HAP-1 (cell line): ENCODE measurements at regions not wholly inside any gene's neighbourhood (a gene's known extent, or its start where the extent isn't known, plus 50 kb on each side); places are given as distances from the start of the nearest gene placed in this dataset.
"Not testable (repeated sequence)": the region's sequence is repeated elsewhere in the genome, so short reads cannot be mapped to it uniquely, and the experiment has no call there.

Source experiments
- DNase-seq, 2 experiments: peaks; one replicate each; pipeline ENCODE4 v3.0.0-alpha.2; 2016 to 2020; ENCODE audit warnings: low spot score in 2 of 2
- H3K27me3 ChIP-seq: fragments of 250-450 bp; sonication (Bioruptor Pico); 2 replicates; pipeline ENCODE4 v1.5.1; 2020; ENCODE audit warnings: low read depth, mild to moderate bottlenecking, moderate library complexity
- H3K36me3 ChIP-seq: fragments of 250-450 bp; sonication (Bioruptor Pico); replicated peaks from 2 replicates; pipeline ENCODE4 v1.5.1; 2020; ENCODE audit warnings: mild to moderate bottlenecking
- H3K4me1 ChIP-seq: fragments of 250-450 bp; sonication (Bioruptor Pico); 2 replicates; pipeline ENCODE4 v1.5.1; 2020; ENCODE audit warnings: mild to moderate bottlenecking
- H3K4me3 ChIP-seq: fragments of 250-450 bp; sonication (Bioruptor Pico); 2 replicates; pipeline ENCODE4 v1.5.1; 2020; ENCODE audit warnings: mild to moderate bottlenecking, moderate library complexity
- H3K9me3 ChIP-seq: fragments of 250-450 bp; sonication (Bioruptor Pico); 2 replicates; pipeline ENCODE4 v1.5.1; 2020; ENCODE audit warnings: mild to moderate bottlenecking, moderate library complexity
- in situ Hi-C: fragments of 300-500 bp; cut with MboI; formaldehyde crosslinking; loops from 3 replicates; pipeline ENCODE4 v1.14.3; 2020; ENCODE audit warnings: low sequenced_read_pairs, inconsistent platforms, mixed read lengths

GRCh38 chr19:29873801-29874575, 62.2 kb downstream of the CCNE1 start:
- peaks cover 10% of the 10 kb centered on the region for H3K4me1 ChIP-seq
- H3K9me3 ChIP-seq = no peaks in the 10 kb centered on the region
- DNase-seq = peak in 1 of 2 experiments; percentile 17
- H3K36me3 ChIP-seq = no peaks in the 10 kb centered on the region
- H3K4me3 ChIP-seq = peak overlapping the region; percentile 32
- in situ Hi-C loops = loop anchor here (5.0 to 10.0 kb wide), 2 partner anchors 142 to 259 kb away; no protein-coding TSS in a partner anchor
- H3K27me3 ChIP-seq = no peaks in the 10 kb centered on the region

GRCh38 chr19:29875931-29876330, 64.1 kb downstream of the CCNE1 start:
- Histone ChIP-seq H3K27me3 (no peaks in the 10 kb centered on the region), H3K4me1 (peaks cover 10% of the 10 kb centered on the region), H3K36me3 (no peaks in the 10 kb centered on the region), H3K4me3 (no peak overlapping the region), H3K9me3 (no peaks in the 10 kb centered on the region)
- DNase-seq = no peak
- in situ Hi-C loops = loop anchor here (10.0 kb wide), 1 partner anchor 261 kb away; no protein-coding TSS in a partner anchor

GRCh38 chr19:29876414-29876813, 64.6 kb downstream of the CCNE1 start:
- in situ Hi-C loops = loop anchor here (10.0 kb wide), 1 partner anchor 262 kb away; no protein-coding TSS in a partner anchor
- Histone ChIP-seq H3K9me3 (no peaks in the 10 kb centered on the region), H3K4me1 (peaks cover 9% of the 10 kb centered on the region), H3K36me3 (no peaks in the 10 kb centered on the region), H3K4me3 (no peak overlapping the region), H3K27me3 (no peaks in the 10 kb centered on the region)
- no peak for DNase-seq

GRCh38 chr19:29876908-29877307, 65.1 kb downstream of the CCNE1 start:
- not testable (repeated sequence) for H3K9me3 ChIP-seq, H3K27me3 ChIP-seq, H3K4me1 ChIP-seq, H3K36me3 ChIP-seq, DNase-seq, H3K4me3 ChIP-seq
- in situ Hi-C loops = loop anchor here (10.0 kb wide), 1 partner anchor 262 kb away; no protein-coding TSS in a partner anchor

- H3K27me3 ChIP-seq = no peaks in the 10 kb centered on the region
- H3K4me1 ChIP-seq = no peaks in the 10 kb centered on the region
- DNase-seq = peak in 1 of 2 experiments; percentile 49
- H3K9me3 ChIP-seq = no peaks in the 10 kb centered on the region
- H3K36me3 ChIP-seq = no peaks in the 10 kb centered on the region
- H3K4me3 ChIP-seq = no peak overlapping the region
- in situ Hi-C loops = loop anchor here (10.0 kb wide), 1 partner anchor 264 kb away; no protein-coding TSS in a partner anchor
Measured at GRCh38 chr19:29878973-29879654, 62.9 kb upstream of the URI1 start.

GRCh38 chr19:29879655-29879974, 62.4 kb upstream of the URI1 start:
- Histone ChIP-seq H3K4me1 (no peaks in the 10 kb centered on the region), H3K4me3 (no peak overlapping the region), H3K27me3 (no peaks in the 10 kb centered on the region), H3K36me3 (no peaks in the 10 kb centered on the region), H3K9me3 (no peaks in the 10 kb centered on the region)
- no peak for DNase-seq
- in situ Hi-C loops = loop anchor here (10.0 kb wide), 1 partner anchor 265 kb away; no protein-coding TSS in a partner anchor

- Histone ChIP-seq H3K36me3 (no peaks in the 10 kb centered on the region), H3K4me3 (no peak overlapping the region), H3K9me3 (no peaks in the 10 kb centered on the region), H3K4me1 (no peaks in the 10 kb centered on the region), H3K27me3 (no peaks in the 10 kb centered on the region)
- in situ Hi-C loops = no loop called here
- DNase-seq = no peak
Measured at GRCh38 chr19:29880498-29881081, 61.4 kb upstream of the URI1 start.

GRCh38 chr19:29881386-29881785, 60.7 kb upstream of the URI1 start:
- no peaks in the 10 kb centered on the region for H3K9me3 ChIP-seq
- no peaks in the 10 kb centered on the region for H3K4me1 ChIP-seq
- H3K27me3 ChIP-seq = no peaks in the 10 kb centered on the region
- no peak for DNase-seq
- in situ Hi-C loops = no loop called here
- no peak overlapping the region for H3K4me3 ChIP-seq
- H3K36me3 ChIP-seq = no peaks in the 10 kb centered on the region

- H3K27me3 ChIP-seq = no peaks in the 10 kb centered on the region
- no peaks in the 10 kb centered on the region for H3K9me3 ChIP-seq
- H3K4me1 ChIP-seq = no peaks in the 10 kb centered on the region
- H3K4me3 ChIP-seq = no peak overlapping the region
- no peak for DNase-seq
- in situ Hi-C loops = no loop called here
- no peaks in the 10 kb centered on the region for H3K36me3 ChIP-seq
Measured at GRCh38 chr19:29882719-29883105, 59.3 kb upstream of the URI1 start.

- no peaks in the 10 kb centered on the region for H3K27me3 ChIP-seq
- in situ Hi-C loops = no loop called here
- no peak for DNase-seq
- H3K9me3 ChIP-seq = no peaks in the 10 kb centered on the region
- no peak overlapping the region for H3K4me3 ChIP-seq
- H3K36me3 ChIP-seq = no peaks in the 10 kb centered on the region
- no peaks in the 10 kb centered on the region for H3K4me1 ChIP-seq
Measured at GRCh38 chr19:29884044-29884443, 58.0 kb upstream of the URI1 start.

- Histone ChIP-seq H3K36me3 (no peaks in the 10 kb centered on the region), H3K4me1 (no peaks in the 10 kb centered on the region), H3K9me3 (no peaks in the 10 kb centered on the region), H3K4me3 (no peak overlapping the region), H3K27me3 (no peaks in the 10 kb centered on the region)
- DNase-seq = no peak
- in situ Hi-C loops = no loop called here
Measured at GRCh38 chr19:29884466-29884865, 57.6 kb upstream of the URI1 start.

GRCh38 chr19:29886106-29886505, 55.9 kb upstream of the URI1 start:
- H3K9me3 ChIP-seq, H3K4me1 ChIP-seq, DNase-seq, H3K27me3 ChIP-seq, in situ Hi-C loops, H3K36me3 ChIP-seq, H3K4me3 ChIP-seq: not testable (repeated sequence)

- DNase-seq = no peak
- no peak overlapping the region for H3K4me3 ChIP-seq
- no peaks in the 10 kb centered on the region for H3K36me3 ChIP-seq
- in situ Hi-C loops = no loop called here
- no peaks in the 10 kb centered on the region for H3K4me1 ChIP-seq
- H3K27me3 ChIP-seq = no peaks in the 10 kb centered on the region
- H3K9me3 ChIP-seq = no peaks in the 10 kb centered on the region
Measured at GRCh38 chr19:29886586-29886985, 55.5 kb upstream of the URI1 start.

GRCh38 chr19:29887442-29887855, 54.6 kb upstream of the URI1 start:
- no peaks in the 10 kb centered on the region for H3K9me3 ChIP-seq
- H3K36me3 ChIP-seq = no peaks in the 10 kb centered on the region
- DNase-seq = no peak
- no peaks in the 10 kb centered on the region for H3K27me3 ChIP-seq
- in situ Hi-C loops = no loop called here
- no peak overlapping the region for H3K4me3 ChIP-seq
- H3K4me1 ChIP-seq = no peaks in the 10 kb centered on the region
